GM19023 (cell line): ENCODE measurements at regions not wholly inside any gene's neighbourhood (a gene's known extent, or its start where the extent isn't known, plus 50 kb on each side); places are given as distances from the start of the nearest gene placed in this dataset.

Source experiments
- ATAC-seq: cut with Tn5 transposase; IDR thresholded peaks from one replicate; pipeline ENCODE4 v1.9.1; 2021; ENCODE audit warnings: mild to moderate bottlenecking, moderate library complexity; ENCODE audit not compliant: unreplicated experiment

DNA sequence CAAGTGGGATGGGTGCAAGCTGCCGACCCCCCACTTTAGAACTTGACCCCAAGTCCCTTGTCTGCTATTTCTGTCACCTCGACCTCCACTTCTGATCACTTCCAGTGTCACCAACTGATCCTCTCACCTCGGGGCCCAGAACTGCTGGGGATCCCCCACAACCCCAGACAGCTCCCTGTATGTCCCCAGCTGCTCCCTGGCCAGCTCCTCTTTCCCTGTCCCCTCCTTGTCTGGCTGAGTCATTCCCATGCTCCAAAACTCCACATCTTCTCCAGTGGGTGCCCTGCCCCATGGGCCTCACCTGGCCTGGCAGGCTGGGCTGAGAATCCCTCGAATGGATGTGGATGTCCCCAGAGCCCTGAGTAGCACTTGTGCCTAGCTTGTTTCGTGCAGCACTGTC, 154.3 kb upstream of the PCBD1 start:
- no peak for ATAC-seq

DNA sequence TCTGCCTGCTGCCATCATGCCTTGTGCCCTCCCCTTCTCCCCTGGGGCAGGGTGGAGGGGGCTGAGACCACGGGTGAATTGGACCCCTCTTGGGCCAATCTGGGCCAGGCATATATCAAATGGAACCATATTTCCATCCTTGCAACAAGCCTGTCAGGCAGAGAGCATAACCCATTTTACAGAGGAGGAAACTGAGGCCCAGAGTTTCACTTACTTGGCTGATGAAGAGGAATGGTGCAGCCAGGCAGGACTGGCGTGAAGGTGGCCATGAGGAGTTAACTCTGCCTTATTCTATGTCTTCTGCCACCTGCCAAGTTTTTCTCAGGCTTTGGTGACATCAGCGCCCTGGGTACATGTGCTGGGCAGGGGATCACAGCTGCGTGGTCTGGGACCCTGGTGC, 155.5 kb upstream of the PCBD1 start:
- no peak for ATAC-seq

DNA sequence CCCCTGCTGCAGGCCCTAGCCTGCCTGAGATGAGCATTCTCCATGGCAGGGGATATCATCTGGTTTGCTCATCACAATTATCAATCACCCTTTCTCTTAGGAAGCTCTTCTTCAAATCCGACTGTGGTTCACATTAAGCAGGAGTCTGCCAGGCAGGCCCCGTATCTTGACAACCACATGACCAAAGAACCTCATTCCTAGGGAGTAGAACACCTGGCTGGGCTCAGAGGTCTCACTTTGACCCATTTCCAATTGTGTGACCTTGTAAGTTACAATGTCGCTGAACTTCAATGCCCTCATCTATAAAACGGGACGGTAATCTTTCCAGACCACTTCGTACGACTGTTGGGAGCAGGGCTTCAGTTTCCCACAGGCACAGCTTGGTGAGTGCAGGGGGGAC, 156.4 kb upstream of the PCBD1 start:
- no peak for ATAC-seq

DNA sequence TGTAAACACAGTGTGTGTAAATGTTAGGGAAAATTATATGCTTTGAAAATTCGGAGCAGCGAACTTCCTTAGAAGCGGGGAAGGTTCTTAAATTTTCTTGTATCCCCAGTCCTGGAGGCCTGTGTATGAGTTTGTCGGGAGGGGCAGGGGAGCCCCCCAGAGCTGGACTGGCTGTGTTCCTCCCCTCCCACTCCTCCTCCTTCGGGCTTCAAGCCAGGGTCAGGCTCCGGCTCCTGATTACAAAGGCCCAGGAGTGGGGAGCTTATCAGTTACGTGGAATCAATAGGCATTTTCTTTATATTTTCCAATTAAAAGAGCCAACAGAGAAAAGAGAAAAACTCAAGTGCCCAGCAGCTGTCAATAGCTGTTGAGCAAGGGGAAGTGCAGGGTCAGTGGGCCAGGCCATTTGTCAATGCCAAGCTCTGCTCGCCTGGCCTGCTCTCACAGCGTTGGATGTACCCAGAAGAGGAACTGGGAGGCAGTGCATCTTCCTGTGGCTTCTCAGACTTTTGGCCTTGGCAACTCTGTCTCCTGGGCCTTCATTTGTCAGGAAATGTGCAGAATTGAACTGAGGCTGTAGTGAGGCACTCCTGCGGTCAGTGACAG, 156.9 kb upstream of the PCBD1 start:
- no peak for ATAC-seq

DNA sequence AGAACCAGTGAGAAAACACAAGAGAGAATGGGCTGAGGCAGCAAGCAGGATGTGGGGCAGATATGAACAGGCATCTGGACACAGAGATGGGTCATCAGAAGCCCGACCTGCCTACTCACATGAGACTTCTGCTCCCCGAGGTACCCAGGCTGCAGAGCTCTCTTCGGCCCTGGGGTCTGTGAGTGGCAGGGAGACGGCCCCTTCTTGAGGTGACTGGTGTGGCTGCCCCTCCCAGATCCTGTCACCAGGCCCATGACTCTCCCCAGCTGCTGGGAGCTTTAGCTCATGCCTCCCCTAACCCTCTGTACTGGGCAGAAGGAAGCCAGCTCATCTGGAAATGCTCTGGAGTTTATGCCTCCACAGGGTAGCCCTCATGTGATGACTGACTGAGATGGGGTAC, 157.6 kb upstream of the PCBD1 start:
- ATAC-seq = no peak

DNA sequence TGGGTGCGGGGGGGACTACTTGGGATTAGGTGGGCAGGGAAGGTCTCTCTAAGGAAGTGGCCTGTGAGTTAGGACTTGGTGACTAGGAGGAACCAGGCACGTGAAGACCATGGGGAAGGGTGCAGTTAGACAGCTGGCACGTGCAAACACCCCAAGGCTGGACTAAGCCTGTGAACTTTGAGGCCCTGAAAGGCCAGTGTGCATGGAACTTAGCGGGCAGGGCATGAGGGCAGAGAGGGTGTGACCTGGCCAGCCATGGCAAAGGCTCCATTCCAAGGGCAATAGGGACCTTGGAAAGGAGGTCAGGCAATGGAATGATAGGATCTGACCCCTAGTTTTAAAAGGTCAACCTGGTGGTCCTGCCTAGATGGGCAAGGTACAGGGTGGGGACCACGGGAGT, 158.4 kb upstream of the PCBD1 start:
- ATAC-seq = no peak

DNA sequence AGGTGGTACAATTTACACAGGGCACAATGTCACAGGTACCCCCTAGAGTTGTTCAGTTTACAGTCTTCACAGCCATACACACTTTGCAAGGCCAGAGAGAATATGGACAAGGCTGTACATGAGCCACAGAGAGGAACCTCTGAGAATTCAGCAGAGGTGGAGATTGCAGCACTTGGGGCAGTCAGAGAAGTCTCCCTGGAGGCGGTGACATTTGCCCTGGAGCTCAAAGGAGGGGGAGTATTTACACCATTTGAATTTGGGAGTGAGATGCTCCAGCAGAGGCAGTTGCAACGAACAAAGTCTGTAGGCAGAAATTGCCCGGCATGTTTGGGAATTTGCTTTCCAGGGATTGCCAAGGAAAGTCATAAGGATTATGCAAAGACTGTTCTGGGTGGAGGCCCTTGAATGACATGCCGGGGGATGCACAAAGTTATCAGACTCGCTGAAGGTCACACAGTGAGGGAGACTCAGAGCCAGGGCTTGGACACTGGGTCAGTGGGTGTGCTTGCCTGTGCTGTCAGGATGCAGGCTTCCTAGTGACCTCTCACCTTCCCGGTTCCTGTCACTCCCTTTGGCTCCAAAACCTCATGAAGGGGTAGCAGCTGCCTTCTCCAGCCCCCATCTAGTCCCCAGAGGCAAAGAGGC, 160.7 kb upstream of the PCBD1 start:
- no peak for ATAC-seq

DNA sequence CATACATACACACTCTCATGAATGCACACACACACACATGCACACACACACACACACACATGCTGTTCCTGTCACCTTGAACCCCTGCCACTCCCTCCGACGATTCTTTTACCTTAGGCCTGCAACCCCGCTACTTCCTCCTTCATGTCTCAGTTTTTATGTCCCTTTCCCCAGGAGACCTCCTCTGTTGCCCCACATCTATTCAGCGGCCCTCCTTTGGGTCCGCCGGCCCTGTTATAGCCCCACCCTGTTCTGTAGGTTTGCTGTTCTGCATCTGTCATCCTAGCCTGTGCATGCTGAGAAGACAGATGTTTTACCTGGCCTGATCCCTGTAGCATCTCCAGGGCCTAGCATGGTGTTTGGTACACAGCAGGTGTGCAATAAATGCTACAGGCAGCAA, 161.6 kb upstream of the PCBD1 start:
- no peak for ATAC-seq

DNA sequence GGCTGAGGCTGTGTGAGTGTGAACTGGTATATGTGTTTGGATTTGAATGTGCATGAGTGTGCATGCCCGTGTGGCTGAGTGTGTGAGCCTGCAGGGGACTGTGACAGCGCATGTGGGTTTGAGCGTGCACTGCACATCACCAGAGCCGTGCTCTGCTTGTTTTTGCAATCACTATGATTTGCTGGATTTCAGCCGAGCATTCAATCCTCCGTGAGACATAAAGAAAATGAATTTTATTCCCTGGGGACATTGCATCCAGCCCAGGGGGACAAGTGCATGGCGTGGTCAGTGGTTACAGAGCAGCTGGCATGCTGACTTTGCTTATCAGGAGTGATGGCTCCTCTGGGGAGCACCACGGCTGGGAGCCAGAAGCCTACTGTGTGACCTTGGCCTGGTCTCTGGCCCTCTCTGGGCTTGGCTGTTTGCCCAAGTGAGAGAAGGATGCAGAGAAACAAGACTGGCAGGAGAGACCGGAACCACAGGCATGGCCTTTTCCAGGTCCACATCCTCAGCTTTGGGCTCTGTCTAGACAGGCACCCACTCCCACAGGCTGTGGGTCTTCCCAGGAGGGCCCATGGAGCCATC, 160.2 kb upstream of the UNC5B start:
- ATAC-seq = no peak

DNA sequence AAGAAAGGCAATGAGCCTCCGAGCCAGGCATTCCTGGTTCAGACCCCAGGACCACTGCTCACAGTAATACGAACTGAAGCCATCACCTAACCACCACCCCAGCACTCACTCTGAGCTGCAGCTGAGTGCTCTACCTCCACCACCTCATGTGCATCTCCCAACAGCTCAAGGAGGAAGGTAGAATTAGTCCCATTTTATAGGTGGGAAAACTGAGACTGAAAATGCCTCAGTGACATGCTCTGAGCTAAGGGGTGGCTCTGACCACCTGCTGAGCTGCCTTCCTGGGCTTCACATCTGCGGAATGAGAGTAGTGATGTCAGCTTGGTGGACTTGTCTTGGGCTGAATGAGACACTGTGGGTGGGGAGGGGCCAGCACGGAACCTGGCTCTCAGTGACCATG, 159.7 kb upstream of the UNC5B start:
- ATAC-seq = no peak

DNA sequence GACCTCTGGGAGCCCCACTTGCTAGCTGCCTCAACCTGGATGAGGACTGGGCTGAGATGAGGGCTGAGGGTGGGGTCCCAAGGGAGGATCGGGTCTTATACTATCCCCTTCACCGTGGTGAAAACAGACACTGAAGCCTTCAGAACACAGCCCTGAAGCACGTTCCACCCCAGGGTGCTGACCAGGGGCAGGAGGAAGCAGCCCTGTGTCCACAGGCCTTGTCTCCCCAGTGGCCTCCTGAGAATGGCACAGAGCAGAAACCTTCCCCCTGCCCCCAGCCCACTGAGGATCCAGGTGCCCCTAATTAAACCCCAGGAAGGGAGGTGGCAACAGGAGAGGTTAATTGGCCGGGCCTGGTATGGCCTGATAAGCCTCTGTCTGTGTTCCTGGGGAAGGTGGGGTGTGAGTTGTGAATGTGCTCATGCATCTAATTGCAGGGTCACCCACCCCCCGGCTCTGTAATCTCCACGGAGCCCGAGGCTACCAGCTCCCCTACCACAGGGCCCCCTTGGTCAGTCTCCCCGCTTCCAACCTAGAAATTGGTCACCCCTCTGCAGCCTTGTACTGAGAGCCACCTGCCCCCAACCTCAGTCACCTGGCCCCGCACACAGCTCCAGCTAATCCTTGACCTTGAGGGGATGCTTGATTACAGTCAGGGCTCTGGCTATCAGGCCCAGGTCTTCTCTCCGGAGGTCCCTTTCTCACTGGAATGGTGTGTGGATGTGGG, 159.0 kb upstream of the UNC5B start:
- ATAC-seq = no peak

DNA sequence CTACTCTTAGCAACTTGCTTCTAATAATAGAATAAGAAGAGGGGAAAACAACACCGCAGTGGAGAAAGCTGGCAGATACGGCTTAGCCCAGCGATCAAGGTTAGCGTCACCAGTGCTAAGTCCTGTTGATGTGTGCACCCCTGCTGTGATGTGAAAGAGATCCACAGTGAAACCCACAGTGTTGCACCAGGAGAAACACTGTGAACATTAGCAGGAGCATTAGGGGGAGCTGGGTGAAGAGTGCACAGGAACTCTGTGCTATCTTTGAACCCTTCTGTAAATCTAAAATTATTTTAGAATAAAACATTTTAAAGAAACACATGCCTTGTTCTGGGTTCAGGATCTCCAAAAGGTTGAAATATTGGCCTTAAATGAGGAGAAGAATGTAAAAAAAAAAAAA, 154.1 kb upstream of the UNC5B start:
- no peak for ATAC-seq

DNA sequence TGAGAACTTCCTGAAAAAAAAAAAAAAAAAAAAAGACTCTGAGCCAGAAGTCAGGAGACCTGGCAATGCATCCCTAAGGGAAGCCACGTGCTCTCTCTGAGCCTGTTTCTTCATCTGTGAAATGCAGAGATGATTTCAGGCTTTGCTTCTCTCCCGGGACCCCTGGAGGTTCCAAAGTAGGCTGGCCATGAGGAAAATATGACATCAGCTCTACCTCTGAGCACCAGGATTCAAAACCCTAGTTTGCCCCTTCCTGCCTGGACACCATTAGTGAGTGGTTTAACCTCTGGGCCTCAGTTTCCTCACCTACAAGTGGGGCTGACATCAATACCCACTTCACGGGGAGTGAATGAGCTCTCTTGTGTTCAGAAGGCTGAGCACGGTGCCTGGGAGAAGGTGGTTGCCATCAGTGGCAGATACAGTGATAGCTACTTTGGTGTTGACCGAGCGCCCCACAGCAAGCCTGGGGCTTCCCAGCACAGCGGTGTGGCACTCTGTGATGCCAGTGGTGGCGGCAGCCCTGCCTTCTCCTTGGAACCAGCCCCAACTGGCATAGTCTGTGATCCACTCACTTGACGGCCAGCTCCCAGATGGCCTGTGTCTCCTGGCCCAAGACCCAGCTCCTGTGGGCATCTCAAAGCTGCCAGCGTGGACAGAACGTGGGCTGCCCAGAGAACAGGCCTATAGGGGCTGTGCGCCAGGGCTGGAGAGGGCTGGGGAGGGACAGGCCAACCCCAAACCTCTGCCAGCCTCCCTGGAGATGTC, 153.1 kb upstream of the UNC5B start:
- ATAC-seq = no peak

DNA sequence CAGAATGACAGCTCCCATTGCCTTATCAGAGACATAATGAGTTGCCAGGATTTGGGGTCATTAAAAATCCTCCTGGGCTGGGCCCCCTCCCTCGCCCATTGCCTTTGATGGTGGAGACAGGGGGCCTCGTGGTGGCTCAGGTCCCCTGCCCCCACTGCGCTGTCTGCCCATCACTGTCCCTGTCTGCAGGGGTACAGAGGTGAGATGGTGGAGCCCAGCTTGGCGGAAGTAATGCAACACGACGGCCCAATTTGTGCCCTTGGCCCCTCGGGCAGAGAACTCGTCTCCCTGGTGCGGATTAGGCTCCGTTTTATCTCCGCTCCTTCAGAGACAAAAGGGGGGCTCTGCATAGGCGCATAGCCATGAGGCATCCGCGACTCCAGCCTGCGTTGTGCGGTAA, 152.4 kb upstream of the UNC5B start:
- ATAC-seq = no peak

DNA sequence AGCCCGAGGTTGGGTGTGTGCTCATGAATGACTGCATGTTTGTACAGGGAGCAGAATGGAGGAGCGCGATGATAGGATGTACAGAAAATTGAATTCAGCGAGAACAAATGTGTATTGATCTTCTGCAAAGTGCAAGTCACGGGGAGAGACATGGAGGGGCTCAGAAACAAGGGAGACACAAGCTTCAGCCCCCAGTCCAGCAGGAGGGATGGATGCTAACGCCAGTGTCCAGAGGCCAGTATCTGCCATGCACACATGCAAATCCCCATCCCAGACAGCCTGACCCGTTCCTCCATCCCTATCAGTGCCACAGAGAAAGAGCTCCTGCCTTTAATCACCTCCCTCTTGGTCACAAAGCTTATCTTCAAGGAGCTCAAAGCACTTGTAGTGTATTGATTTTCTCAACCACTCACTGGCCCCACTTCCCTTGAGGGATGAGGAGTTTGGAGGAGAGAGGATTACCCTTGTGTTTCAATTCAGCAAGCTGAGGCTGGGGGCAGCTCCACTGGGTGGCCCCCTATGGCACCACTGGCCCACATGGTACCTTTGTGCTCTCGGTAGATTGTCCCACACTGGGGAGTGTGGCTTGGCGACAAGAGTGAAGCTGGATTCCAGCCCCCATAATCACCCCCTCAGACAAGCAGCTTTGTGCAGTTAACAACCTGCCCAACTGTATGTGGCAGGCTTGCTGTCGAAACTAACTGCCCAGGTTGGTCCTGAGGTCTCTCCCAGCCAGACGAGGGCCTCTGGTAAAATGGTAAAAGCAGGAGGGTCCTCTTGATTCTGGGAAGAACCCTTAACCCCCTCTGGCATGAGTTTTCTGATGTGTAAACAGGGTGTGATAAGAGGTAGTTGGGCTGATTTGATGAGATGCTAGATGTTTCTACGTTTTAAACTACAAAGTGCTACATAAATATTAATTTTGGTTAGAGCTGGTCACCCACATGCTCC, 151.6 kb upstream of the UNC5B start:
- ATAC-seq = no peak

DNA sequence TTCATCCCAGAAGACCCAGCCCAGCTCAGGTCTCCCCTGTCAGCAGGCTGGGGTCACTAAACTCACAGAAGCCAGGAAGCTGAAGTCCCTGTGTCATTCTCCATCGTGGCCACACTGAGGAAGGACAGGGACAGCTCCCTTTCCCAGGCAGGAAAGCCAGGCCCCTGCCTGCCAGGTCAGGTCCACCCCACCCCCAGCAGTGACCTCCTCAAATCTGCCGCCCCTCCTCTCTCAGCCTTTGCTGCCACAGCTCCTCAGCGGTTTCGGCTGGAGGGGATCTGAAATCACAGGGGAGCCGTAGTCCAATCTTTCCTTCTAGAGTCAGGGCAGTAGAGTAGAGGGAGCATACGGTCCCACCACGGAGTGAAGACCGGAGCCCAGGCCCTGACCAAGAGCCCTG, 150.9 kb upstream of the UNC5B start:
- ATAC-seq = no peak

DNA sequence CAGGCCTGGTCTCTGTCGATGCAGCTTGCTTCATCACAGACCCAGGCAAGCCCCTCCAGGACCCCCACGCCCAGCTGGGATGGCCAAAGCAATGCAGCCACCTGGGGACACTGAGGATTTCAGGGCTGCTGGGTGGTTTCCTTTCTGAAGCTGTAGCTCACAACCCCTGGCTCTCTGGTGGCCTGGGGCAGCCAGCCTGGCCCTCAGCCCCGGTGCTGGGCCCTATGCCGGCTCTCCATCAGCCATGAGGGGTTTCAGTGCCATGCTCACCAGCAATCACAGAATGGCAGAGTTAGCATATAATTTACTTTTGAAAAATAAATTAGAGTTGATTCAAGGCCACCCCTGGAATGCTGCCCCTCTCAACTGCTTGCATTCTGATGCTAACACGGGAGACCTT, 150.2 kb upstream of the UNC5B start:
- no peak for ATAC-seq

DNA sequence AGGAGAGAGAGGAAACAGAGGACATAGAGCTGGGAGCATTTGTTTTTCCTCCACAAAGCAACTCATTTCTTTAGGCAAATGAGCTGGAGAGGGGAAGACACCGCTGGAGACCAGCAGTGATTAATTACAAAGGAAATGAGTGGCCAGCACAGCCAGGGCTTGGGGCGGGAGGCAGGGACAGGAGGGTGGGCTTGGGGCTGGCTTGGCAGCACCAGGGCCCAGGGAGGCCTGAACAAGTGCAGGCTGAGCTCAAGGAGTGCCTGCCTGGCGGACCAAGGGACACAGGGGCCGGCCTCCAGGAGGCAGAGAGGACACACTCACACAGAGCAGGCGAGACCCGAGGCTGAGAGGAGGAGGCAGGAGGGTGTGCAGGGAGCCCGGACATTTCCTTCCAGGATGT, 149.0 kb upstream of the UNC5B start:
- ATAC-seq = no peak

DNA sequence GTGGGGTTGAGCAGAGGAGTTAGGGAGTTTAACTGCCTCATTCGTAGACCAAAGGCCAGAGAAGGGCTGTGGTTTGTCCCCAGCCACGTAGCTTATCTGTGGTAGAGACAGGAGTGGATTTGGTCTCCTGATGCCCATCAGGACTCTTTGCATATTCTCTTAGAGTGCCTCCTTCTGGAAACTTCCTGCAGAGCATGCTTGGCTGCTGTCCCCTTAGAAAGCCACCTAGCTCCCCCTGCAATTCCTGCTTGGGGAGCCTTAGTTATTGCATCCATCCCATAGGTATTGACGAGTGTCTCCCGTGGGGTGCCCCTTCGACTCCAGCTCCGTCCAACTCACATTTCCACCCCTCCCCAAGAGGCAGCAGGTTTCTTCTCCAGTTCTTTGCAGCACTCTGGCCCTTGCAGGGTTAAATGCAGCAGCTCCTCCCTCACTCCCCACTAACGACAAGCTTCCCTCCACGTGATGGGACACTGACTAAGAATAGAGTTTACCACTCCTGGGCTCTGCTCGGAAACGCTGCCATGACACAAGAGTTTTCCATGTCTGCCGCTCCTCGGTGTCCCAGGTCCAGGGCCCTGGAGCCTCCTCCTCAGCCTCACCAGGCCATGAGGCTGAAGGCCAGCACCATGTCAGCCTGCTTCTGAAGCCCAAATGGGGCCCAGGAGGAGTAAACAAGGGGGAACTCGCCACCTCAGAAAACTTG, 147.8 kb upstream of the UNC5B start:
- no peak for ATAC-seq

DNA sequence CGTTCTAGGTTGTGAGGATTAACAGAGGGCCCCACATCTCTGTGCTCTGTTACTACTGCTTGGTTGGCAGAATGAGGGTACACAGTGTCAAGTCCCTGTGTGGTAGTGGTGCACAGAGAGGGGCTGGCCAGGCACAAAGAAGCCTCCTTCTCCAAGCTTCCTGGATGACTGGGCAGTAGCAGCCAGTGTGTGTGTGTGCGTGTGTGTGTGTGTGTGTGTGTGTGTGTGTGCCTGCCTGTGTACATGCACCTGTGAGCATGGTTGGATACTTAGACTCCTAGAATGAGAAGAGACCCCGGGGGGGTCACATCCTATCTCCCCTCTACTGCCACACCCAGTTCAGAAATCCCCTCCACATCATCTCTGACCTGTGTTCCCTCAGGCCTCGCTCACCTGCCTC, 146.7 kb upstream of the UNC5B start:
- ATAC-seq = no peak
